ENCODE measurements at regions not wholly inside any gene's neighbourhood (a gene's known extent, or its start where the extent isn't known, plus 50 kb on each side); places are given as distances from the start of the nearest gene placed in this dataset.

- TF ChIP-seq CTCF (IDR thresholded peaks at IDR 0.05) (no peak), POLR2A (IDR thresholded peaks at IDR 0.05) (no peak)
Observed at GRCh38 chr3:18680758-18681157, 255.6 kb upstream of the SATB1 start.

Data from Peyer's patch (tissue), 4 donors.